GM11168 (cell line): ENCODE measurements at regions not wholly inside any gene's neighbourhood (a gene's known extent, or its start where the extent isn't known, plus 50 kb on each side); places are given as distances from the start of the nearest gene placed in this dataset.

Experiments
- in situ Hi-C: fragments of 300-500 bp; cut with MboI; formaldehyde crosslinking; loops from one replicate; pipeline ENCODE4 v1.12.0; 2022; ENCODE audit warnings: low sequenced_read_pairs; ENCODE audit not compliant: unreplicated experiment

- in situ Hi-C loops = no loop called here
Observed at GRCh38 chrY:13127476-13127875, 222.8 kb downstream of the DDX3Y start.

- in situ Hi-C loops = no loop called here
Observed at GRCh38 chrY:13149148-13149547, 244.5 kb downstream of the DDX3Y start.

GRCh38 chrY:13167698-13168097 is 263.0 kb downstream of the DDX3Y start:
- in situ Hi-C loops = no loop called here

- in situ Hi-C loops = no loop called here
Observed at GRCh38 chrY:13168257-13168656, 263.6 kb downstream of the DDX3Y start.
